Bronchial epithelial cell (primary cell): ENCODE measurements at regions not wholly inside any gene's neighbourhood (a gene's known extent, or its start where the extent isn't known, plus 50 kb on each side); places are given as distances from the start of the nearest gene placed in this dataset.

Experiments used
- DNase-seq: peaks from one replicate; pipeline ENCODE4 v3.0.0-alpha.2; 2010; ENCODE audit warnings: low read depth
- FAIRE-seq: peaks from 2 replicates; lab custom pipeline; 2011; peaks lifted over from hg19 to GRCh38; lab: Jason Lieb, UNC
- H3K27me3 ChIP-seq: 2 replicates; pipeline ENCODE4 v1.5.1; 2011; ENCODE audit warnings: low read length; ENCODE audit not compliant: control insufficient read depth, insufficient read depth
- H3K36me3 ChIP-seq: 2 replicates; pipeline ENCODE4 v1.5.1; 2011; ENCODE audit warnings: low read length; ENCODE audit not compliant: control insufficient read depth, insufficient read depth
- H3K4me3 ChIP-seq: 2 replicates; pipeline ENCODE4 v1.5.1; 2011; ENCODE audit warnings: mild to moderate bottlenecking, low read depth, low read length, control low read depth
- CTCF ChIP-seq: IDR thresholded peaks from 2 replicates; pipeline ENCODE4 v1.5.1; 2011; ENCODE audit warnings: mild to moderate bottlenecking, moderate library complexity, low read length, control low read depth, inconsistent platforms; ENCODE audit not compliant: insufficient read depth, severe bottlenecking

- Histone ChIP-seq H3K4me3 (no peak overlapping the region), H3K27me3 (no peaks in the 10 kb centered on the region), H3K36me3 (no peaks in the 10 kb centered on the region)
- no peak for TF ChIP-seq CTCF
- no peak for DNase-seq
- no peak for FAIRE-seq
Observed at GRCh38 chr14:105864116-105864515, 337.7 kb downstream of the TMEM121 start.

GRCh38 chr14:105864651-105865265, 338.4 kb downstream of the TMEM121 start:
- Histone ChIP-seq H3K27me3 (no peaks in the 10 kb centered on the region), H3K4me3 (no peak overlapping the region), H3K36me3 (no peaks in the 10 kb centered on the region)
- DNase-seq (no peak), FAIRE-seq (no peak)
- TF ChIP-seq CTCF = no peak

GRCh38 chr14:105865266-105865903, 339.0 kb downstream of the TMEM121 start:
- no peak overlapping the region for H3K4me3 ChIP-seq
- H3K27me3 ChIP-seq = no peaks in the 10 kb centered on the region
- DNase-seq = no peak
- FAIRE-seq = no peak
- H3K36me3 ChIP-seq = no peaks in the 10 kb centered on the region
- TF ChIP-seq CTCF = no peak

GRCh38 chr14:105865904-105866840, 339.8 kb downstream of the TMEM121 start:
- Histone ChIP-seq H3K4me3 (no peak overlapping the region), H3K27me3 (no peaks in the 10 kb centered on the region), H3K36me3 (no peaks in the 10 kb centered on the region)
- FAIRE-seq (no peak), DNase-seq (no peak)
- TF ChIP-seq CTCF = no peak

GRCh38 chr14:105866841-105867321, 340.5 kb downstream of the TMEM121 start:
- no peak for FAIRE-seq
- no peaks in the 10 kb centered on the region for H3K27me3 ChIP-seq
- TF ChIP-seq CTCF = no peak

More at GRCh38 chr14:105866841-105867321, 340.5 kb downstream of the TMEM121 start:
- no peak for DNase-seq
- no peaks in the 10 kb centered on the region for H3K36me3 ChIP-seq
- H3K4me3 ChIP-seq = no peak overlapping the region
